ENCODE measurements at regions not wholly inside any gene's neighbourhood (a gene's known extent, or its start where the extent isn't known, plus 50 kb on each side); places are given as distances from the start of the nearest gene placed in this dataset.

- no peak for DNase-seq
- intact Hi-C loops (cut with DNase I; ENCODE audit: low total_unique reads) = no loop called here
- H3K27ac ChIP-seq = no peak overlapping the region
- H3K4me1 ChIP-seq = no peaks in the 10 kb centered on the region
- H3K36me3 ChIP-seq (ENCODE audit: low read depth, missing control alignments) = no peaks in the 10 kb centered on the region
- H3K4me3 ChIP-seq = no peak overlapping the region
- H3K27me3 ChIP-seq = no peaks in the 10 kb centered on the region
- H3K9me3 ChIP-seq = no peaks in the 10 kb centered on the region
- TF ChIP-seq POLR2A (IDR thresholded peaks at IDR 0.05) = no peak
- no peak for TF ChIP-seq CTCF (IDR thresholded peaks at IDR 0.05)
These were observed 259.8 kb downstream of the LOXHD1 start for GRCh38 chr18:46397174-46397573.

DNA sequence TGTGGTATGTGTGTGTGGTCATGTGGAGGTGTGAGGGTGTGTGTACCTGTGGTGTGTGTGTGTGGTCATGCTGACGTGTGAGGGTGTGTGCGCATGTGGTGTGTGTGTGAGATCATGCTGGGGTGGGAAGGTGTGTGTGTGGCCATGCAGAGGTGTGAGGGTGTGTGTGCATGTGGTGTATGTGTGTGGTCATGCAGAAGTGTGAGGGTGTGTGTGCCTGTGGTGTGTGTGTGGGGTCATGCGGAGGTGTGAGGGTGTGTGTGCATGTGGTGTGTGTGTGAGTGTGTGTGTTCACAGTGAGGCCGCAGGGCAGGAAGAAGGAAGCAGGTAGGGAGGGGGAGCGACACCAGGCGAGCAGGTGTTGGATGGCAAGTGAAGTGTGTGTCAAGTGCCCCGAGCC, 259.0 kb downstream of the LOXHD1 start:
- Histone ChIP-seq H3K9me3 (no peaks in the 10 kb centered on the region), H3K27me3 (no peaks in the 10 kb centered on the region), H3K4me1 (no peaks in the 10 kb centered on the region), H3K27ac (no peak overlapping the region), H3K4me3 (no peak overlapping the region), H3K36me3 (ENCODE audit: low read depth, missing control alignments) (no peaks in the 10 kb centered on the region)
- TF ChIP-seq POLR2A (IDR thresholded peaks at IDR 0.05) = no peak
- TF ChIP-seq CTCF (IDR thresholded peaks at IDR 0.05) = no peak
- DNase-seq = no peak
- 86 to 88% methylated on average over 5 to 7 of the region's 7 CpGs for WGBS, 2 donors
- intact Hi-C loops (cut with DNase I; ENCODE audit: low total_unique reads) = no loop called here

DNA sequence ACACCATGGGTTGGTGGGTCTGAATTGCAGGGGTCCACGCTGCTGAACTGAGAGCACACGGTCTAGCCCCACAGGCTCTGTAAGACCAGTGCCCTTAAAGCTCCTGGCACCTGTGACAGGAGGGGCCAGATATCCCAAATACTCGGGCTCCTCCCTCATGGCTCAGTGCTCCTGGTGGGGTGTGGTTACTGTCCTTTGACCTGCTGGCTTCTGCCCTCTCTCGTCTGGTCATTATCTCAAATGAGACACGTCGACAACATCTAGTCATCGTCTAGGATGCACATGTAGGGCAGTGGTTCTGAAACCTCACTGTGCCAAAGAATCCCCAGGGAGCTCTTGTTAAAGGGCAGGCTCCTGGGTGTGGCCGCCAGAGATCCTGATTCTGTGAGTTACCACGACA, 258.4 kb downstream of the LOXHD1 start:
- H3K9me3 ChIP-seq = no peaks in the 10 kb centered on the region
- H3K36me3 ChIP-seq (ENCODE audit: low read depth, missing control alignments) = no peaks in the 10 kb centered on the region
- H3K4me1 ChIP-seq = no peaks in the 10 kb centered on the region
- intact Hi-C loops (cut with DNase I; ENCODE audit: low total_unique reads) = no loop called here
- H3K4me3 ChIP-seq = no peak overlapping the region
- WGBS, 2 donors = 82 to 88% methylated on average over 8 to 9 of the region's 9 CpGs
- no peak for DNase-seq
- no peaks in the 10 kb centered on the region for H3K27me3 ChIP-seq
- TF ChIP-seq CTCF (IDR thresholded peaks at IDR 0.05) (no peak), POLR2A (IDR thresholded peaks at IDR 0.05) (no peak)
- H3K27ac ChIP-seq = no peak overlapping the region

DNA sequence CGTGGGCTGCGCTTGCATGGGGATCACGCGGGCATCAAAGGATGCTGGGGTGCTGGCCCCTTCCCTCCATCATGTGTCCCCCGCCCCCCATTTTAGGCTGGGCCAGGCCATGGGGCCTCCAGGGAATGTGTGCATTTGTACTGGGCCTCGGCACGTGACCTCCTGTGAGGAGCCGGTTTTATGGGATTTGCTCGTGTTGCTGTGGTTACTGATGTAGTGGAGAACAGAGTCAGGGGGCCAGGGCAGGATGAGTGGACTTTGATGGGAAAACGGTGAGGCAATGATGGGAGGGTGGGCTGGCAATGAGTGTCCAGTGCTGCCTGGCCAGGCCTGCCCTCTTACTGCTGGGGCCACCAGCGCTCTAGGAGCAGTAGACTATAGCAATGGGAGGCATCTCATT, 257.7 kb downstream of the LOXHD1 start:
- TF ChIP-seq CTCF (IDR thresholded peaks at IDR 0.05) = no peak
- no peak for TF ChIP-seq POLR2A (IDR thresholded peaks at IDR 0.05)
- Histone ChIP-seq H3K36me3 (ENCODE audit: low read depth, missing control alignments) (no peaks in the 10 kb centered on the region), H3K9me3 (no peaks in the 10 kb centered on the region), H3K27me3 (no peaks in the 10 kb centered on the region), H3K4me3 (no peak overlapping the region), H3K27ac (no peak overlapping the region), H3K4me1 (no peaks in the 10 kb centered on the region)
- no peak for DNase-seq
- intact Hi-C loops (cut with DNase I; ENCODE audit: low total_unique reads) = no loop called here
- WGBS, 2 donors = 90 to 93% methylated on average over 5 to 11 of the region's 11 CpGs

GRCh38 chr18:46400449-46400848, 256.6 kb downstream of the LOXHD1 start:
- H3K27me3 ChIP-seq = no peaks in the 10 kb centered on the region
- WGBS, 2 donors = 84 to 87% methylated on average over 6 to 8 of the region's 8 CpGs
- TF ChIP-seq POLR2A (IDR thresholded peaks at IDR 0.05) (no peak), CTCF (IDR thresholded peaks at IDR 0.05) (no peak)

More at GRCh38 chr18:46400449-46400848, 256.6 kb downstream of the LOXHD1 start:
- Histone ChIP-seq H3K4me1 (no peaks in the 10 kb centered on the region), H3K36me3 (ENCODE audit: low read depth, missing control alignments) (no peaks in the 10 kb centered on the region), H3K27ac (no peak overlapping the region), H3K4me3 (no peak overlapping the region), H3K9me3 (no peaks in the 10 kb centered on the region)
- no peak for DNase-seq
- intact Hi-C loops (cut with DNase I; ENCODE audit: low total_unique reads) = no loop called here
